Parathyroid adenoma (tissue), 2 donors: ENCODE measurements at regions not wholly inside any gene's neighbourhood (a gene's known extent, or its start where the extent isn't known, plus 50 kb on each side); places are given as distances from the start of the nearest gene placed in this dataset.

ENCODE experiments used
- H2AFZ ChIP-seq: fragments of 300-600 bp; sonication (generic); one replicate; pipeline ENCODE4 v1.7.0; 2017; ENCODE audit warnings: antibody characterized with exemption, mild to moderate bottlenecking
- H3K27ac ChIP-seq: fragments of 300-600 bp; sonication (generic); one replicate; pipeline ENCODE4 v1.7.0; 2017
- H3K27me3 ChIP-seq: fragments of 300-600 bp; sonication (generic); one replicate; pipeline ENCODE4 v1.7.0; 2017; ENCODE audit warnings: low read length; ENCODE audit not compliant: control insufficient read depth, insufficient read depth
- H3K36me3 ChIP-seq: fragments of 300-600 bp; sonication (generic); one replicate; pipeline ENCODE4 v1.7.0; 2017; ENCODE audit warnings: low read length; ENCODE audit not compliant: control insufficient read depth, insufficient read depth
- H3K4me1 ChIP-seq: fragments of 300-600 bp; sonication (generic); one replicate; pipeline ENCODE4 v1.7.0; 2017; ENCODE audit warnings: control low read depth
- H3K4me2 ChIP-seq: fragments of 300-600 bp; sonication (generic); one replicate; pipeline ENCODE4 v1.7.0; 2017; ENCODE audit warnings: low read length
- H3K4me3 ChIP-seq: fragments of 300-600 bp; sonication (generic); one replicate; pipeline ENCODE4 v1.7.0; 2017; ENCODE audit warnings: low read depth, low read length
- H3K79me2 ChIP-seq: fragments of 300-600 bp; sonication (generic); one replicate; pipeline ENCODE4 v1.7.0; 2017; ENCODE audit warnings: control low read depth
- H3K9ac ChIP-seq: fragments of 300-600 bp; sonication (generic); one replicate; pipeline ENCODE4 v1.7.0; 2017; ENCODE audit warnings: mild to moderate bottlenecking
- H3K9me3 ChIP-seq: fragments of 300-600 bp; sonication (generic); one replicate; pipeline ENCODE4 v1.7.0; 2017; ENCODE audit warnings: low read length; ENCODE audit not compliant: control insufficient read depth
- TF ChIP-seq, protein P1 (sequence below): fragments of 300-600 bp; sonication (generic); IDR thresholded peaks from one replicate; pipeline ENCODE4 v1.7.0; 2017; ENCODE audit warnings: antibody characterized with exemption, mild to moderate bottlenecking
- donor health status: primary hyperparathyroidism.

DNA sequence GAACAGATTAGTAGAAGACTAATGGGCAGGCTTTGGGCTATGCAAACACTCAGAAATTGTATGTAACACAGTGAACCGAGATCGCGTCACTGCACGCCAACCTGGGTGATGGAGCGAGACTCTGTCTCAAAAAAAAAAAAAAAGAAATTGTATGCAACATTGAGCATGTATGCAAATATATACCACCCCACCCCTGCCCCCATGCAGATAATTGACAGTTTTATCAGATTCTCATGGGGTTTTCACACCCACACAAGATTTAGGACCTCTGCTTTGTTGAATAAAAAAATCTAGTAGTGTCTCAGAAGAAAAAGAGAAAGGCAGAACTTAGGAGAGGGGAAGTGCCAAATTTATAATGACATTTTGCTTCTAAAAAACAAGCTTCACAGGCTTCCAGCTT lies 131.6 kb upstream of the FN1 start:
- Histone ChIP-seq H3K79me2 (no peaks in the 10 kb centered on the region), H3K9me3 (no peaks in the 10 kb centered on the region), H3K27me3 (no peaks in the 10 kb centered on the region), H3K9ac (no peak overlapping the region), H3K4me3 (no peak overlapping the region), H3K27ac (no peak overlapping the region), H3K4me1 (no peaks in the 10 kb centered on the region), H2AFZ (no peak overlapping the region), H3K4me2 (no peak overlapping the region), H3K36me3 (no peaks in the 10 kb centered on the region)
- TF ChIP-seq, protein P1, sequence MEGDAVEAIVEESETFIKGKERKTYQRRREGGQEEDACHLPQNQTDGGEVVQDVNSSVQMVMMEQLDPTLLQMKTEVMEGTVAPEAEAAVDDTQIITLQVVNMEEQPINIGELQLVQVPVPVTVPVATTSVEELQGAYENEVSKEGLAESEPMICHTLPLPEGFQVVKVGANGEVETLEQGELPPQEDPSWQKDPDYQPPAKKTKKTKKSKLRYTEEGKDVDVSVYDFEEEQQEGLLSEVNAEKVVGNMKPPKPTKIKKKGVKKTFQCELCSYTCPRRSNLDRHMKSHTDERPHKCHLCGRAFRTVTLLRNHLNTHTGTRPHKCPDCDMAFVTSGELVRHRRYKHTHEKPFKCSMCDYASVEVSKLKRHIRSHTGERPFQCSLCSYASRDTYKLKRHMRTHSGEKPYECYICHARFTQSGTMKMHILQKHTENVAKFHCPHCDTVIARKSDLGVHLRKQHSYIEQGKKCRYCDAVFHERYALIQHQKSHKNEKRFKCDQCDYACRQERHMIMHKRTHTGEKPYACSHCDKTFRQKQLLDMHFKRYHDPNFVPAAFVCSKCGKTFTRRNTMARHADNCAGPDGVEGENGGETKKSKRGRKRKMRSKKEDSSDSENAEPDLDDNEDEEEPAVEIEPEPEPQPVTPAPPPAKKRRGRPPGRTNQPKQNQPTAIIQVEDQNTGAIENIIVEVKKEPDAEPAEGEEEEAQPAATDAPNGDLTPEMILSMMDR: no peak

DNA sequence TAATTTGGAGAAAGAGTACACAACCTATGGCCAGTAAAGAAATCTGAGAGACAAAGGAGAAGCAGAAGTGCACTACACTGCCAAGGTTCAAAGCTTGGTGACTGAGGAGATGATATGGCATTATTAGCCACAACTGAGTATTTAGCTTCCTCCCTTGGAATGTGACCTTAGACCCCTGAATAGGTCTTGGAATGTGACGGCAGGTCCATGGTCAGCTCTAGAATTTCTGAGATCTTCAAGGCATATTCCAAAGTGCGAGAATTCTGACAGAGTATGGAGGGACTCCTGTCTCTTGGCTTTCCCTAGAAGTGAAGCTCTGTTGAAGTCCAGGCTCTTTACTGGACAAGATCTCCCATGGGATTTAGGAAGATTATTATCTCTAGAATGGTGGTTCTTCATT lies 130.0 kb upstream of the FN1 start:
- no peaks in the 10 kb centered on the region for H3K4me1 ChIP-seq
- TF ChIP-seq, protein P1: no peak
- no peak overlapping the region for H3K4me2 ChIP-seq

DNA sequence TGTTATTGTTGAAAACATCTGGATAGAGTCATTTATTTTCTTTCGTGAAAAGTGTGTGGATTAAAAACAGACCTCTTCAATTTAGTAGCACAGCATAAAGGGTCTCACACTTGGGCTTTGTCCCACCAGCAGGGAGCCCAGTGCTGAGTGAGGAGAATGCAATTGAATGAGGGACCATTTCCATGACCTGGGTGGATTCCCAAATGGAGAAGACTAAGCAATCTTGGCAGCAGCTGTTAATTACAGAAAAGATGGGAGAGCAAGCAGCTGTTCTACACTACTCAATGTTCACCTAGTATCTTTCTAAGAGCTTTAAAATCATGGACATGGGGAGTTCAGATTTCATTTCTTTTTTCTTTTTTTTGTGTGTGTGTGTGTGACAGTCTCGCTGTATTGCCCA lies 121.8 kb upstream of the FN1 start:
- H3K27ac ChIP-seq: no peak overlapping the region
- H3K4me2 ChIP-seq: no peak overlapping the region
- no peak overlapping the region for H2AFZ ChIP-seq
- no peak overlapping the region for H3K9ac ChIP-seq
- no peaks in the 10 kb centered on the region for H3K36me3 ChIP-seq
- H3K27me3 ChIP-seq: no peaks in the 10 kb centered on the region
- no peak overlapping the region for H3K4me3 ChIP-seq
- no peaks in the 10 kb centered on the region for H3K4me1 ChIP-seq
- no peaks in the 10 kb centered on the region for H3K9me3 ChIP-seq
- TF ChIP-seq, protein P1: no peak
- no peaks in the 10 kb centered on the region for H3K79me2 ChIP-seq

More for the DNA sequence above, 130.0 kb upstream of the FN1 start:
- Histone ChIP-seq H3K36me3 (no peaks in the 10 kb centered on the region), H3K27ac (no peak overlapping the region), H3K9me3 (no peaks in the 10 kb centered on the region), H3K27me3 (no peaks in the 10 kb centered on the region), H3K79me2 (no peaks in the 10 kb centered on the region), H3K4me3 (no peak overlapping the region), H2AFZ (no peak overlapping the region), H3K9ac (no peak overlapping the region)

DNA sequence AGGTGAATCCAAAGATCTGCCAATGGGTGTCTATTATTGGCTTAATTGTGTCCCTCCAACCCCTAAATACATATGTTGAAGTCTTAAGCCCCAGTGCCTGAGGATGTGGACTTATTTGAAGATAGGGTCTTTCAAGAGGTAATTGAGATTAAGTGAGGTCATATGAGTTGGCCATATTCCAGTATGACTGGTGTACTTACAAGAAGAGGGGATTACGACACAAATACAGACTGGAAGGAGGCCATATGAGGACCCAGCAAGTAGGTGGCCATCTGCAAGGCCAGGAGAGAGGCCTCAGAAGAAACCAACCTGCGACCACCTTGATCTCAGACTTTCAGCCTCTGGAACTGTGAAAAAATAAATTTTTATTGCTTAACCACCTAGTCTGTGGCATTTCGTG lies 121.1 kb upstream of the FN1 start:
- Histone ChIP-seq H3K36me3 (no peaks in the 10 kb centered on the region), H3K4me2 (no peak overlapping the region), H3K4me3 (no peak overlapping the region), H3K27ac (no peak overlapping the region), H3K27me3 (no peaks in the 10 kb centered on the region), H2AFZ (no peak overlapping the region), H3K9me3 (no peaks in the 10 kb centered on the region), H3K9ac (no peak overlapping the region), H3K4me1 (no peaks in the 10 kb centered on the region), H3K79me2 (no peaks in the 10 kb centered on the region)
- TF ChIP-seq, protein P1: no peak

DNA sequence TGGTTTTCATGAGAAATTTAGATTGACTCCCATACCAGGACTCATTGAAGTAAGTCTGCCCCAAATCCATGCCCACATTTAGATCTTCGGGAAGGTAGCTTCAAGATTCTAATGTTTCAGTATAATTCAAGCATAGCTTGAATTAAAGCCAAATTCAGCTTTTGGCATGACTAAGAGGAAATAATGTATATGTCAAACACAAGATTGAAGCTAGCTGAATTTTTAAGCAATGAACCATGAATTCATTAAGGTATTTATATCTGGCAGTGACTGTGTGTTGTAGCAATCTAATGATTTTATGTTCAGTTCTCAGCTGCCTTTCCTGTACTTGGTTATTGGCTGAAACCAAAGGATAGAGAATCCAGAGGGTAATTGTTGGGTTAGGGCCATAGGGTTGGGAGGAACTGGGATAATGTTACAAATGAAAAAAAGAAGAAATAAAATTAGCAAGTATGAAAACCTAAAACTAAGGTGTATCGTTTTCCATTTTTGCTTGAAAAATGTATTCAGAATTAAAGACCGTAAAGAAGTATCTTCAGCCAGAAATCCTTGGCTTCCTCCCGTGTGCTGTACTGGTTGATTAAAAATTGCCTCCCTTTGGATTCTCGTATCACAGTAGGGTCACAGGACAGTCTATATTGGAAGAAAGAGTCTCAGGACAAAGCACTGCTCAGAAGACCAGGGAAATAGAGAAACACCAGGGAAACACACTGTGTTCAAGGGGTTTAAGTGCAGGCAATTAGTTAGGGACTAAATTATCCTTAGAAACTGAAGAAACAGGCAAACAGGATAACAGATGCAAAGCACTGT lies 119.0 kb upstream of the FN1 start:
- TF ChIP-seq, protein P1: no peak
- H3K36me3 ChIP-seq: no peaks in the 10 kb centered on the region
- H3K79me2 ChIP-seq: no peaks in the 10 kb centered on the region
- H3K9ac ChIP-seq: no peak overlapping the region
- H3K4me1 ChIP-seq: no peaks in the 10 kb centered on the region
- no peak overlapping the region for H3K4me3 ChIP-seq
- H3K27ac ChIP-seq: no peak overlapping the region
- no peaks in the 10 kb centered on the region for H3K27me3 ChIP-seq
- no peaks in the 10 kb centered on the region for H3K9me3 ChIP-seq
- H3K4me2 ChIP-seq: no peak overlapping the region
- no peak overlapping the region for H2AFZ ChIP-seq
